HepG2 (cell line): ENCODE measurements at regions not wholly inside any gene's neighbourhood (a gene's known extent, or its start where the extent isn't known, plus 50 kb on each side); places are given as distances from the start of the nearest gene placed in this dataset.

Experiments
- HBP1 ChIP-seq: IDR thresholded peaks from 2 replicates; pipeline ENCODE4 v1.6.1; 2016; ENCODE audit warnings: low read depth, control low read depth
- TAF1 ChIP-seq: sonication (generic); formaldehyde crosslinking; IDR thresholded peaks from 2 replicates; pipeline ENCODE4 v1.4.0; 2020; ENCODE audit warnings: missing genetic modification reagents

GRCh38 chr2:52445686-52446085 lies 1321.9 kb upstream of the CHAC2 start:
- TF ChIP-seq TAF1 (CRISPR knock-in tag): no peak
- no peak for TF ChIP-seq HBP1
